Stimulated activated CD4-positive, alpha-beta T cell treated with anti-CD3 and anti-CD28 coated beads, Interleukin-15, amount 100 ng/mL, for 48 hours (primary cell): ENCODE measurements at regions not wholly inside any gene's neighbourhood (a gene's known extent, or its start where the extent isn't known, plus 50 kb on each side); places are given as distances from the start of the nearest gene placed in this dataset.

ENCODE experiments used
- DNase-seq, 2 donors: peaks; one replicate each; pipeline ENCODE4 v3.0.0-alpha.2; 2020; ENCODE audit warnings: low read depth in 2 of 2

DNA sequence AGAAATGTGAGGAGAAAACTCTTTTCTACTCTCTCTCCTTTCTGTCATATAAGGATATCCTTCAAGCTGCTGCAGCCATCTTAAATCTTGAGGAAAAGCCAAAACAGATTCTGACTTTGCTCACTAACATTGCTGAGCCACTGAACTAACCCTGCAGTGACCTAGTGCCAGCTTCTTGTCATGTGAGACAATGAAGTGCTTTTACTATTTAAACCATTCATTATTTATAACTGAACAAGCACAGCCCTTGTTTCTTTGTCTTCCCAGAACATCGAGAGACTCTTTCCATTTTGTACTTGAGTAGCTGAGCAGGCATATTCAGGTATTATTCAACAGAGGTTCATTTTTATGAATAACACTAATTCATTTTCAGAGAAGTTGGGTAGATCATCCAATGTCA, 455.0 kb upstream of the TMPO start:
- no peak for DNase-seq

- DNase-seq = no peak
Observed at GRCh38 chr12:98062464-98063245, 452.7 kb upstream of the TMPO start.

DNA sequence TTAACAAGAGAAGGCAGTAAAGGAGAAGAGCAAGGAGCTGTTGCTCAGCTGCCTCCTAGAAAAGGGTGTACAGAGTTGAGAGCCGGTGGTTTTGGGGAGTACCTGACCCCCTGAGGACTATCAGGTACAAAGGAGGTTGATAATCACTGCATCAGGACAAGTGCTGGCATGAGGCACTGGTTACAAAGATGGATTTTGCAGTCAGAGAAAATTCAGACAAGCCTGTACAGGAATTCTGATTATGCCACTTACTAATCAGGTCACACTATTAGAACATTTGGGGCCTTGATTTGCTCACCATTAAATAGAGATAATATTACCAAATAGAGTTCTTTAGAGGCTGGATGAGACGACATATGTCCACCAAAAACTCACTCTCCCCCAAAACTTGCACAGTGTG, 450.9 kb upstream of the TMPO start:
- no peak for DNase-seq

DNA sequence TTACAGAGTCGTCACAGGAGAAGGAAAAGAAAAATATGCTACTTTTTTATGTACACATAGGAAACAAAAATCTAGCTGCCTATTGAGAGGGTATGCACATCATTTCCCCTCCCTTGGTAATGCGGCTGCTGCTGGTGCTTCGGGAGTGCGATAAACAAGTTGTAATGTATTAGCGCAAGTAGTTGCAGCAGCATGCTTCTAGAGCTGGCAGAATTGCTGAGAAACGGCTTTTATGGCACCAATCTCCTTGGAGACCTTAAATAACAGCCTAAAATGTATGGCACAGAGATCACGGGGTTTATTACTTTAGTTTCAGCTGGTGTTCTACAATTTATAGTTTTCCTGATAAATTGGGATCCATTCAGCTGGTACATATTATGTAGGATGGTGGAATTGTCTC, 447.6 kb upstream of the TMPO start:
- no peak for DNase-seq

DNA sequence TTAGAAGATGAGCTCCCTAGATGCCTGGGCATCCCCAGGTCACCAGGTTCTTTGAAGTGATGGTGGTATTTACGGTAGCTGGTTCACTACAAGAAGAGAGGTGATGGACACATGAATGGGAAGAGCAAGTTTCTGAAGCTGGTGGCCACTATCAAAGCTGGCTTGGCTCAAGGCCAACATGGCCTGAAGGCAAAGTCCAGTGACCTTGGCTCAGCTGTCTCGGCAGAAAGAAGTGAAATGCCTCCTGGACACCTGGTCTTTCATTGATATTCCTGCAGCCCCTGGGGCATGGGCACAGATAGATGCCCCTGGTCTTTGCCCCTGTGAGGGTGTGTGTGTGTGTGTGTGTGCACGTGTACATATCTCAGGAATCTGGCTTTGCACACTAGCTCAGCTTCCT, 441.8 kb upstream of the TMPO start:
- DNase-seq = no peak

DNA sequence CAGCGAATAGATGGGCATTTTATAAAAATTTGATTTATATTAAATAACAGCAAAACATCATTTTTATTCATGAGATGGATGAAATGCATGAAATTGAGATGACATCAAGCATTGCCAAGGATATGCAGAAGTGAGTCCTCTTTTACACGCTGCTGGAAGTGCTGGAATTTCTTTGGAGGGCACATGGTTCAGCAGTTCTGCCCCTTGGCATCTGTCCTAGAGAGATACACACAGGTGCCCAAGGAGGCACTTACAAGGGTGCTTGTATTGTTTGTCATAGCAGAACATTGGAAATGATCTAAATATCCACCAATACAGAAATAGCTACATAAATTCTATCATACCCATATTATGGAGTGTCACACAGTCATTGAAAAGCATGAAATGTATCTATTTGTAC, 441.1 kb upstream of the TMPO start:
- no peak for DNase-seq

DNA sequence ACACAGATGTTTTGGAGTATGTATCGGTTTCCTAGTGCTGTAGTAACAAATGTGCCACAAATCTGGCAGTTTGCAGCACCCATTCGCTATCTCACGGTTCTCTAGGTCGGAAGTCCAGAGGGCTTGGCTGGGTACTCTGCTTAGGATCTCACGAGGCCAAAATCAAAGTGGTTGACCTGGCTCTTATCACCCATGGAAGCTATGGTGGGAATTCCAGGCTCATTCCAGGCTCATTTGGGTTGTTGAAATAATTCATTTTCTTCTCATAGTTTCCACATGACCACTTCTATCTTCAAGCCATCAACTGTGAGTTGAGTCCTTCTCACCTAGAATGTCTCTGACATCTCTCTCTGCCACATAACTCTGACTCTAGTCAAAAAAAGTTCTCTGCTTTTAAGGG, 431.0 kb upstream of the TMPO start:
- no peak for DNase-seq

DNA sequence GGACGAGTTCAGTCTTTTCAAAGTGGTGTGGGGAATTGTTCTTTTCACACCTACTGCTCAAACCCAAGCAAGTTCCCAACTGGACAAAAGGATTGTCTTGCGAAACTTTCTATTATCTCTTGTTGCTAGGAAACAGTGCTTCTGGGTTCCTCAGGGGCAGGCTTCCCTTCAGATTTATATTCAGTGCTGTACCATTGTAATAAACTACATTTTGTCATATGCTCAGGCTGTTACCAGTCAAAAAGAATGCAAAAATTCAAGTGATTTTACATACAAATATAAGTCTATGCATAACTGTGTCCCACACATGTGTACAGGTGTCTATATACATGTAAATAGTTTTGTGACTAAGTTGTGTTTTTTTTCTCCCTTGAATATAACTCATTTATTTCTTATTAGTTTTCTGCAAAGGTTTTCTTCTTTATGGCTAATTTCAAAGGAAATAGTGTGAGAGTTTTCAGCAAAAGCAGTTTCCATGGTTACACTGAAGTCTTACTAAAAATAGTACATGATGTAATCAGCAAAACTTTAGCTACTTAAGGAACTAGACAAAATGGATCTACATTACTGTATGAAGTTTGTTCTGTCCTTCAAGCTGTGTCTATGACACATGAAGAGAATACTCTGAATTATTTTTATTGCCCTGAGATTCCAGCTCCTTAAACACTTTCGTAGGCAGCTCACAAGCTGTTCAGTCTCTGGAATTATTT, 430.2 kb upstream of the TMPO start:
- no peak for DNase-seq

DNA sequence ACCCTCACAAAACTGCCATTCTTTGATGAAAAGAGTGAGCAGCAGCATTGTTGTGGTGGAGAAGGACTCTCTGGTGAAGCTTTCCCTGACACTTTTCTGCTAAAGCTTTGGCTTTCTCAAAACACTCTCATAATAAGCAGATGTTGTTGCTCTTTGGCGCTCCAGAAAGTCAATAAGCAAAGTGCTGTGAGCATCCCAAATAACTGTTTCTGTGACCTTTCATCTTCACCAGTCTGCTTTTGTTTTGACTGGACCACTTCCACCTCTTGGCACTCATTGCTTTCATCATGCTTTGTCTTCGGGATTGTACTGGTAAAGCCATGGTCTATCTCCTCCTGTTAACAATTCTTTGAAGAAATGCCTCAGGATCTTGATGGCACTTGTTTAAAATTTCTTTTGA, 424.7 kb upstream of the TMPO start:
- DNase-seq = no peak

GRCh38 chr12:98096436-98096835, 419.0 kb upstream of the TMPO start:
- DNase-seq = no peak

- DNase-seq = no peak
Observed at GRCh38 chr12:98106031-98106683, 409.2 kb upstream of the TMPO start.

DNA sequence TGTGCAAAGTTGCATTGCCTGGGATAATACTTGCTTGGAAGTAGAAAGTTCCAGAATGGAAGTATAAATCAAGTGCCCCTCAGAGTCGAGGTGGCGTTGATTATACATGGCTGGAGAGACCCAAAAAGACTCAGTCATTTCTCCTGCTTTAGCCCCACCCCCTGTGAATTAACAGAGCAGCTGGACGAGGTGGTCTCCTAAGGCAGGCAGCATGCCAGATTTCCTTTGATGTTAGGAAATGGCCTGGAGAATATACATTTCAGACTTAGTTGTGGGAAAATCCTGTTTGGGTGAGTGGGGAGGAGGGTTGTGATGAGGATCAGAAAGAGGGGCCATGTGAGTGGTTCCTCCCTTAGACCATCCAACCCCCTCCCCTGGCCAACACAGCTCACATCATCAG, 406.1 kb upstream of the TMPO start:
- DNase-seq = no peak

- no peak for DNase-seq
Observed at GRCh38 chr12:98110536-98110935, 404.9 kb upstream of the TMPO start.

DNA sequence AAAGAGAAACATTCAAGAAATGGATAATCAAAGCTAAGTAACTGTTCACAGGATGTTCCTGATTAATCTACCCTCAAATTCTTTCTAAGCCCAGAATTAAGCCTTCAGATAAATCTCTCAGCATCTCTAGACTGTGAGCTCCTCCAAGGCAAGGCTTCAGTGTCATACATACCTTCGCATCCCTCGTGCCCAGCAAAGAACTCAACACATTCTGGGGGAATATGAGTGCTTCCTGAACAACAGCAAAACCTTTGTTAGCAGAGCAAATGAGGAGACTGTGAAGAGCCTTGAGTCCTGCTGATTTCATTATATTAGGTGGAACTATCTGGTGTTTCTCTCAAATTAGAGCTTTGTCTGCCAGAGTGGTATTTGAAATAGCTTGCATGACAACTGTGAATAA, 401.8 kb upstream of the TMPO start:
- no peak for DNase-seq

- DNase-seq = no peak
Observed at GRCh38 chr12:98121963-98122362, 393.4 kb upstream of the TMPO start.

DNA sequence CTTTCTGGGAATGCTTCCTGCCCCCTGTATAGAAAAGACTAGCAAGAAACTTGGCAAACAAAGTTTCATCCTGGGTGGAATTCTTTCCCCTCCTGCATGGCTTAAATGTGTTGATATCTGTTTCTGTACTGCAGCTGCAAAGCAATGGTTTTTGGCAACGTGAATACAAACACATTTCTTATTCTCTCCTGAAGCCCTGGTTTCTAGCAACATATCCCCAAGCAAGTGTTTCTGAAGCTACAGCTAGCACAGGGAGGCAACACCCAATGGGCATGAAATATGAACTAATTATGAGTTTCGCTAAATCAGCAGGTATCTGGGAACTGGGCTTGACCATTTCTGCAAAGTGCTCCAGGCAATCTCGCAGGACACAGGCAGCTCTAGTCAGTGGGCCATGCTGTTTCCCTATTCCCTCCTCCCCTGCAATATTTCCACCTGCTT, 392.3 kb upstream of the TMPO start:
- DNase-seq = no peak

GRCh38 chr12:98126637-98127335, 388.6 kb upstream of the TMPO start:
- no peak for DNase-seq

- no peak for DNase-seq
Observed at GRCh38 chr12:98127336-98127679, 388.1 kb upstream of the TMPO start.

GRCh38 chr12:98127854-98128253, 387.5 kb upstream of the TMPO start:
- no peak for DNase-seq

GRCh38 chr12:98136544-98136943, 378.8 kb upstream of the TMPO start:
- no peak for DNase-seq

DNA sequence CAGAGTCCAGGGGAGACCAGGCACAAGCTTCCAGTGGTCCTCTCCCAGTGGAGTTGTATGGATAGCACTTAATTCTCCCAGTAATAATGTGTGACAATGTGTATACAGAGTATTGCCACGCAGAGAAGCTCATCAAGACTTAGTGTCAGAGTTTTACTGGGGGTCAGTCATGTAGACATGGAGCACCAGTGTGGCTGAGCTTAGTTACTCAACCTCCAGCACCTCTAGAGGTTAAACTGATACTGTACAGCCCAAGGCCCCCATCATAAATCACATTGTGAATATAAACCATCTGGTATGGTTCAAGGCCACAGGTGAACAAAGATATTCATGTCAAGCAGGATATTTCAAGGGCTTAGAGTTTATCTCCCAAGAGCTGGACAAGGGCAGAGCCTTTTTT, 378.1 kb upstream of the TMPO start:
- DNase-seq = no peak

DNA sequence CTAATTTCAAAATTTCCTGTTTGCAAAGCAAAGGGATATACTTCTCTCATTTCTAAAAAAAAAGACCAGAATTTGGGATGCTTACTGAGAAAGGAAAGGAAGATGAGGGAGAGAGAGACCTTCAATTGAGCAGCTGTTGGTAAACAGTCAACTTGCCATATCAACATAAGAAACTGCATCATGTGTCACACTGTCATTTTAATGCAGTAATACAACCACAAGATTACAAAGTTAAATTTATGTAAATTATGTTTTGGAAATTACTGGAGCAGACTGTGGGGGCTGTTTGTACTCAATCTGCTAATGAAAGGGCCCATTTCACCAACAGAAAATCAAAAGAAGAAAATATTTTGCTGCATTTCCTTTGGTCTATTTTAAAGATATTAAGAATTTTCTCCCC, 370.4 kb upstream of the TMPO start:
- no peak for DNase-seq

- DNase-seq = no peak
Observed at GRCh38 chr12:98146043-98146442, 369.3 kb upstream of the TMPO start.
